Neural cell (in vitro differentiated cells): ENCODE measurements at regions not wholly inside any gene's neighbourhood (a gene's known extent, or its start where the extent isn't known, plus 50 kb on each side); places are given as distances from the start of the nearest gene placed in this dataset.

Experiments used
- EP300 ChIP-seq: fragments of 450-650 bp; conservative IDR thresholded peaks from 2 replicates; pipeline ENCODE4 v1.6.1; 2014; ENCODE audit warnings: antibody characterized with exemption, mild to moderate bottlenecking, moderate library complexity; ENCODE audit not compliant: poor library complexity, severe bottlenecking
- EZH2 ChIP-seq: fragments of 200-600, 300-800 bp; shearing (Covaris generic), sonication (generic); IDR thresholded peaks from 2 replicates; pipeline ENCODE4 v1.6.1; 2014; ENCODE audit warnings: antibody characterized with exemption, low read length, borderline replicate concordance, mild to moderate bottlenecking; ENCODE audit not compliant: insufficient read depth, poor library complexity, severe bottlenecking
- MXI1 ChIP-seq: fragments of 450-650 bp; conservative IDR thresholded peaks from 2 replicates; pipeline ENCODE4 v1.6.1; 2014; ENCODE audit warnings: antibody characterized with exemption, mild to moderate bottlenecking; ENCODE audit not compliant: poor library complexity, severe bottlenecking
- POLR2AphosphoS5 ChIP-seq: IDR thresholded peaks from 2 replicates; pipeline ENCODE4 v1.6.1; 2012
- TF ChIP-seq, protein P1 (sequence below): fragments of 450-650 bp; IDR thresholded peaks from 2 replicates; pipeline ENCODE4 v1.5.1; 2014; ENCODE audit warnings: antibody characterized with exemption, mild to moderate bottlenecking, moderate library complexity; ENCODE audit not compliant: poor library complexity, severe bottlenecking
- TF ChIP-seq, protein P2 (sequence below): IDR thresholded peaks from 2 replicates; pipeline ENCODE4 v1.6.1; 2012; ENCODE audit warnings: borderline replicate concordance

DNA sequence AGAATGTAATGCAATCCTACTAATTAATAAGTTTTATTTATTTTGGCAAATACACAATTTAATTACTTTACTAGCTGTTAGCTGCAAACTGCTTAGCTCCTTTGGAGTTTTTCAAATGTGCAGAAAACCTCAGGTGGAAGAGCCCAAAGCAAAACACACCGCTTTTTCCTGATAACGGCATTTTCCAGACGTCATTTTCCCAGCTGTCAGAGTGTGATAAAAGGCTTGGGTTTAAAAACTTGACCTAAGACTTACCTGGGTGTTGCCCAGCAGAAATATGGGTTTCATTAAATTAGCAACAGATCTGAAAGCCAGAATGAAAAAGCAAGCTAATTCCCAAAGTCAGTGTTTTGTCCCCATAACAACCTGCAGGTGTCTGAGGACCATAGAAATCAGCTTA, 204.0 kb upstream of the HMCN1 start:
- TF ChIP-seq, protein P1, sequence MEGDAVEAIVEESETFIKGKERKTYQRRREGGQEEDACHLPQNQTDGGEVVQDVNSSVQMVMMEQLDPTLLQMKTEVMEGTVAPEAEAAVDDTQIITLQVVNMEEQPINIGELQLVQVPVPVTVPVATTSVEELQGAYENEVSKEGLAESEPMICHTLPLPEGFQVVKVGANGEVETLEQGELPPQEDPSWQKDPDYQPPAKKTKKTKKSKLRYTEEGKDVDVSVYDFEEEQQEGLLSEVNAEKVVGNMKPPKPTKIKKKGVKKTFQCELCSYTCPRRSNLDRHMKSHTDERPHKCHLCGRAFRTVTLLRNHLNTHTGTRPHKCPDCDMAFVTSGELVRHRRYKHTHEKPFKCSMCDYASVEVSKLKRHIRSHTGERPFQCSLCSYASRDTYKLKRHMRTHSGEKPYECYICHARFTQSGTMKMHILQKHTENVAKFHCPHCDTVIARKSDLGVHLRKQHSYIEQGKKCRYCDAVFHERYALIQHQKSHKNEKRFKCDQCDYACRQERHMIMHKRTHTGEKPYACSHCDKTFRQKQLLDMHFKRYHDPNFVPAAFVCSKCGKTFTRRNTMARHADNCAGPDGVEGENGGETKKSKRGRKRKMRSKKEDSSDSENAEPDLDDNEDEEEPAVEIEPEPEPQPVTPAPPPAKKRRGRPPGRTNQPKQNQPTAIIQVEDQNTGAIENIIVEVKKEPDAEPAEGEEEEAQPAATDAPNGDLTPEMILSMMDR: no peak
- TF ChIP-seq, protein P2, sequence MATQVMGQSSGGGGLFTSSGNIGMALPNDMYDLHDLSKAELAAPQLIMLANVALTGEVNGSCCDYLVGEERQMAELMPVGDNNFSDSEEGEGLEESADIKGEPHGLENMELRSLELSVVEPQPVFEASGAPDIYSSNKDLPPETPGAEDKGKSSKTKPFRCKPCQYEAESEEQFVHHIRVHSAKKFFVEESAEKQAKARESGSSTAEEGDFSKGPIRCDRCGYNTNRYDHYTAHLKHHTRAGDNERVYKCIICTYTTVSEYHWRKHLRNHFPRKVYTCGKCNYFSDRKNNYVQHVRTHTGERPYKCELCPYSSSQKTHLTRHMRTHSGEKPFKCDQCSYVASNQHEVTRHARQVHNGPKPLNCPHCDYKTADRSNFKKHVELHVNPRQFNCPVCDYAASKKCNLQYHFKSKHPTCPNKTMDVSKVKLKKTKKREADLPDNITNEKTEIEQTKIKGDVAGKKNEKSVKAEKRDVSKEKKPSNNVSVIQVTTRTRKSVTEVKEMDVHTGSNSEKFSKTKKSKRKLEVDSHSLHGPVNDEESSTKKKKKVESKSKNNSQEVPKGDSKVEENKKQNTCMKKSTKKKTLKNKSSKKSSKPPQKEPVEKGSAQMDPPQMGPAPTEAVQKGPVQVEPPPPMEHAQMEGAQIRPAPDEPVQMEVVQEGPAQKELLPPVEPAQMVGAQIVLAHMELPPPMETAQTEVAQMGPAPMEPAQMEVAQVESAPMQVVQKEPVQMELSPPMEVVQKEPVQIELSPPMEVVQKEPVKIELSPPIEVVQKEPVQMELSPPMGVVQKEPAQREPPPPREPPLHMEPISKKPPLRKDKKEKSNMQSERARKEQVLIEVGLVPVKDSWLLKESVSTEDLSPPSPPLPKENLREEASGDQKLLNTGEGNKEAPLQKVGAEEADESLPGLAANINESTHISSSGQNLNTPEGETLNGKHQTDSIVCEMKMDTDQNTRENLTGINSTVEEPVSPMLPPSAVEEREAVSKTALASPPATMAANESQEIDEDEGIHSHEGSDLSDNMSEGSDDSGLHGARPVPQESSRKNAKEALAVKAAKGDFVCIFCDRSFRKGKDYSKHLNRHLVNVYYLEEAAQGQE: no peak
- no peak for TF ChIP-seq EZH2
- TF ChIP-seq EP300: no peak
- TF ChIP-seq POLR2AphosphoS5: no peak
- TF ChIP-seq MXI1: no peak
